Keratinocyte (primary cell): ENCODE measurements at regions not wholly inside any gene's neighbourhood (a gene's known extent, or its start where the extent isn't known, plus 50 kb on each side); places are given as distances from the start of the nearest gene placed in this dataset.

Experiments used
- DNase-seq: peaks from one replicate; pipeline ENCODE4 v3.0.0-alpha.2; 2011; ENCODE audit warnings: low read depth, missing footprints, low spot score
- FAIRE-seq: peaks from 2 replicates; lab custom pipeline; 2011; peaks lifted over from hg19 to GRCh38; lab: Jason Lieb, UNC
- H2AFZ ChIP-seq: 2 replicates; pipeline ENCODE4 v1.6.0; 2012; ENCODE audit warnings: low read length, control low read depth, inconsistent platforms; ENCODE audit not compliant: control insufficient read depth
- H3K27ac ChIP-seq: 2 replicates; pipeline ENCODE4 v1.5.1; 2011; ENCODE audit warnings: low read length; ENCODE audit not compliant: control insufficient read depth, insufficient read depth
- H3K27me3 ChIP-seq: 3 replicates; pipeline ENCODE4 v1.6.0; 2011; ENCODE audit warnings: low read length; ENCODE audit not compliant: control insufficient read depth, insufficient read depth; ENCODE audit errors: extremely low read depth
- H3K36me3 ChIP-seq, 2 experiments: 2 replicates in 1 of 2; 3 replicates in 1 of 2; pipeline ENCODE4 v1.5.1; 2011; ENCODE audit warnings: low read length in 2 of 2, mild to moderate bottlenecking in 1 of 2; ENCODE audit not compliant: control insufficient read depth in 2 of 2, insufficient read depth in 2 of 2; ENCODE audit errors: extremely low read depth in 1 of 2
- H3K4me1 ChIP-seq: 3 replicates; pipeline ENCODE4 v1.5.1; 2011; ENCODE audit warnings: low read length; ENCODE audit not compliant: control insufficient read depth, insufficient read depth; ENCODE audit errors: extremely low read depth
- H3K4me2 ChIP-seq: 3 replicates; pipeline ENCODE4 v1.6.0; 2011; ENCODE audit warnings: low read depth, low read length; ENCODE audit not compliant: control insufficient read depth, insufficient read depth; ENCODE audit errors: extremely low read depth
- H3K4me3 ChIP-seq, 3 experiments: fragments of 200-600 bp in 1 of 3; sonication (generic) in 1 of 3; 2 replicates in 2 of 3; 3 replicates in 1 of 3; pipeline ENCODE4 v1.5.1; 2011 to 2016; ENCODE audit warnings: low read length in 3 of 3, mild to moderate bottlenecking in 3 of 3, control low read depth in 2 of 3, inconsistent platforms in 1 of 3, low read depth in 1 of 3, mixed read lengths in 1 of 3, mixed run types in 1 of 3, moderate library complexity in 1 of 3; ENCODE audit not compliant: control insufficient read depth in 2 of 3, insufficient read depth in 2 of 3; ENCODE audit errors: extremely low read depth in 1 of 3
- H3K79me2 ChIP-seq: 2 replicates; pipeline ENCODE4 v1.6.0; 2012; ENCODE audit warnings: low read length; ENCODE audit not compliant: control insufficient read depth, insufficient read depth
- H3K9ac ChIP-seq: 3 replicates; pipeline ENCODE4 v1.6.0; 2011; ENCODE audit warnings: low read length; ENCODE audit not compliant: control insufficient read depth, insufficient read depth; ENCODE audit errors: extremely low read depth
- H3K9me1 ChIP-seq: 3 replicates; pipeline ENCODE4 v1.6.0; 2011; ENCODE audit warnings: low read length; ENCODE audit not compliant: control insufficient read depth, insufficient read depth; ENCODE audit errors: extremely low read depth
- H3K9me3 ChIP-seq: 2 replicates; pipeline ENCODE4 v1.5.1; 2012; ENCODE audit warnings: low read depth, low read length; ENCODE audit not compliant: control insufficient read depth
- H4K20me1 ChIP-seq: 3 replicates; pipeline ENCODE4 v1.6.0; 2011; ENCODE audit warnings: low read length; ENCODE audit not compliant: control insufficient read depth, insufficient read depth; ENCODE audit errors: extremely low read depth
- EZH2 ChIP-seq: IDR thresholded peaks from one replicate; pipeline ENCODE4 v1.6.1; 2012; ENCODE audit warnings: inconsistent platforms, mild to moderate bottlenecking, low read length, moderate library complexity
- dilution Hi-C: fragments of 300-500 bp; cut with MboI; formaldehyde crosslinking; loops from one replicate; pipeline ENCODE4 v1.7.0; 2020; ENCODE audit warnings: low sequenced_read_pairs; ENCODE audit not compliant: extremely low pct_ligation_motif_present
- TF ChIP-seq, protein P1 (sequence below), 3 experiments: IDR thresholded peaks in 1 of 3; conservative IDR thresholded peaks in 1 of 3; optimal IDR thresholded peaks in 1 of 3; 2 replicates in 2 of 3; 3 replicates in 1 of 3; pipeline versions ENCODE3 to v1.5.1; 2011; ENCODE audit warnings: low read length in 3 of 3, mild to moderate bottlenecking in 3 of 3, moderate library complexity in 2 of 3, control low read depth in 1 of 3, inconsistent platforms in 1 of 3; ENCODE audit not compliant: insufficient read depth in 2 of 3; ENCODE audit errors: extremely low read depth in 1 of 3

DNA sequence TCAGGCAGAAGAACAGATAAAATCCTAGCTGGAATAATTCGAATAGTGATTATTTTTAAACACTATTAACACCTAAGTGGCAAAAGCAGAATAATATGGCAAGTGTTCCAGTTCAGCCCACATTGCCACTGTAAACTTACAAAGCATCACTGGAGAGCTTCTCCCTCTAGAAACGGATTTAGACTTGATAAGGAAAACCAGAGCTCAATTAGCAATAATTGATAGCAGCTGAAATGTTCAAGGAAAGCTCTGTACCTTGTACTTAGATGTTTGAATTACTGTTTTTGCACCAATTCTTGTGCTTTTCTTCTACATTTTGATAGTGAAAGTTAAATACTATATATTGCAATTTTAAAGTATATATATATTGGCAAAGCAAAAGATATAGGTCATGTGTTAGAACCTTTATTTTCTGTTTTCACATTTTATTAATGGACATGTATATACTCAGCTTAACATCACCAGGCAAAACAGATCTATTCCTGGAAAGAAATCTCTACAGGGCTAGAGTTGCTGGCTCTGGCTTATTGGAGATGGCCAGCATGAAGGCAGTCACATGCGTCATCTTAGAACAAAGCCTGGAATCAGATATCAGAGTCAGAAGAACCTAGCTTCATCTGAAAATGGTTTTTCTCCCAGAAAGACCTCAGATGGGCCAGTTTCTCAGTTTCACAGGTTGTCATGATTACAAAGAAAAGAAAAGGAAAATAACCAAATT is 149.1 kb upstream of the CTAGE1 start:
- H3K9me1 ChIP-seq: no peaks in the 10 kb centered on the region
- DNase-seq: no peak
- no peak overlapping the region for H2AFZ ChIP-seq
- no peaks in the 10 kb centered on the region for H3K36me3 ChIP-seq
- no peak overlapping the region for H3K27ac ChIP-seq
- no peak for TF ChIP-seq EZH2
- TF ChIP-seq, protein P1, sequence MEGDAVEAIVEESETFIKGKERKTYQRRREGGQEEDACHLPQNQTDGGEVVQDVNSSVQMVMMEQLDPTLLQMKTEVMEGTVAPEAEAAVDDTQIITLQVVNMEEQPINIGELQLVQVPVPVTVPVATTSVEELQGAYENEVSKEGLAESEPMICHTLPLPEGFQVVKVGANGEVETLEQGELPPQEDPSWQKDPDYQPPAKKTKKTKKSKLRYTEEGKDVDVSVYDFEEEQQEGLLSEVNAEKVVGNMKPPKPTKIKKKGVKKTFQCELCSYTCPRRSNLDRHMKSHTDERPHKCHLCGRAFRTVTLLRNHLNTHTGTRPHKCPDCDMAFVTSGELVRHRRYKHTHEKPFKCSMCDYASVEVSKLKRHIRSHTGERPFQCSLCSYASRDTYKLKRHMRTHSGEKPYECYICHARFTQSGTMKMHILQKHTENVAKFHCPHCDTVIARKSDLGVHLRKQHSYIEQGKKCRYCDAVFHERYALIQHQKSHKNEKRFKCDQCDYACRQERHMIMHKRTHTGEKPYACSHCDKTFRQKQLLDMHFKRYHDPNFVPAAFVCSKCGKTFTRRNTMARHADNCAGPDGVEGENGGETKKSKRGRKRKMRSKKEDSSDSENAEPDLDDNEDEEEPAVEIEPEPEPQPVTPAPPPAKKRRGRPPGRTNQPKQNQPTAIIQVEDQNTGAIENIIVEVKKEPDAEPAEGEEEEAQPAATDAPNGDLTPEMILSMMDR (optimal IDR thresholded peaks at IDR 0.05 in 1 of 3, IDR thresholded peaks at IDR 0.05 in 1 of 3, conservative IDR thresholded peaks at IDR 0.05 in 1 of 3; ENCODE audit: extremely low read depth in 1 of 3, insufficient read depth in 2 of 3, low read length in 3 of 3): no peak
- dilution Hi-C loops: no loop called here
- no peaks in the 10 kb centered on the region for H4K20me1 ChIP-seq
- no peak for FAIRE-seq
- H3K4me3 ChIP-seq: no peak overlapping the region
- no peaks in the 10 kb centered on the region for H3K9me3 ChIP-seq
- no peak overlapping the region for H3K9ac ChIP-seq
- H3K27me3 ChIP-seq: peaks cover 13% of the 10 kb centered on the region
- H3K4me2 ChIP-seq: no peak overlapping the region
- no peaks in the 10 kb centered on the region for H3K4me1 ChIP-seq
- H3K79me2 ChIP-seq: no peaks in the 10 kb centered on the region

DNA sequence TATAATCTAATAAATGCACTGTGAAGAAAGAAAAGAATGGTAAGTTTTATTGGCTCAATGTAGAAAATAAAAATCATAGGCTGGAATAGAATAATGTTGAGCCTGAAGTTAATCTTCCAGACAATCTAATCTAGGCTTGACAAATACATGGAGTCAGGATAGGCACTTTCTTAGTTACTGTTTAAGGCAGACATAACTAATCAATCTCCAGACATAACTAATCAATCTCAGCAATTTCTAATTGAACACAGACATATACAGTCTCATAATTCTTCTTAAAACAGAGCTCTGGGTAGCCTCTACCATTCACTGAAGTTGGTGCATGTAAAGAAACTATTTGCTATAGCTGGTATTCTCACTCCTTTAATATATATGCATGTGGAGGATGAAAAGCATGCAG is 150.1 kb upstream of the CTAGE1 start:
- Histone ChIP-seq H3K9me1 (no peaks in the 10 kb centered on the region), H3K9me3 (no peaks in the 10 kb centered on the region), H3K36me3 (no peaks in the 10 kb centered on the region), H3K9ac (no peak overlapping the region), H2AFZ (no peak overlapping the region), H3K4me1 (no peaks in the 10 kb centered on the region), H3K27ac (no peak overlapping the region), H3K79me2 (no peaks in the 10 kb centered on the region), H3K27me3 (peaks cover 13% of the 10 kb centered on the region), H3K4me3 (no peak overlapping the region), H4K20me1 (no peaks in the 10 kb centered on the region), H3K4me2 (no peak overlapping the region)
- FAIRE-seq: no peak
- DNase-seq: no peak
- dilution Hi-C loops: no loop called here
- TF ChIP-seq, protein P1 (optimal IDR thresholded peaks at IDR 0.05 in 1 of 3, IDR thresholded peaks at IDR 0.05 in 1 of 3, conservative IDR thresholded peaks at IDR 0.05 in 1 of 3; ENCODE audit: extremely low read depth in 1 of 3, insufficient read depth in 2 of 3, low read length in 3 of 3): no peak
- no peak for TF ChIP-seq EZH2
